Psoas muscle (tissue), 7 donors: ENCODE measurements at regions not wholly inside any gene's neighbourhood (a gene's known extent, or its start where the extent isn't known, plus 50 kb on each side); places are given as distances from the start of the nearest gene placed in this dataset.

Experiments used
- ATAC-seq, 4 donors: fragments of 200-7000 bp; cut with Tn5 transposase; one replicate each; pipeline ENCODE4 v1.9.1; 2020; ENCODE audit warnings: moderate library complexity in 3 of 4, mild to moderate bottlenecking in 2 of 4
- DNase-seq, 2 donors: peaks; one replicate each; pipeline ENCODE4 v3.0.0-alpha.2; 2020
- H3K27ac ChIP-seq: fragments of 200-600 bp; one replicate; pipeline ENCODE4 v1.8.0; 2022
- H3K27me3 ChIP-seq, 3 donors: fragments of 200-600 bp in 1 of 3; one replicate each; pipeline versions ENCODE4 v1.6.1 to v1.8.0; 2013 to 2022; ENCODE audit warnings: low read length in 2 of 3, mild to moderate bottlenecking in 2 of 3, moderate library complexity in 1 of 3; ENCODE audit not compliant: insufficient read depth in 3 of 3
- H3K36me3 ChIP-seq, 2 donors: fragments of 200-600 bp in 1 of 2; one replicate each; pipeline versions ENCODE4 v1.6.1 to v1.8.0; 2013 to 2022; ENCODE audit warnings: low read depth in 1 of 2, mild to moderate bottlenecking in 1 of 2, moderate library complexity in 1 of 2; ENCODE audit not compliant: insufficient read depth in 1 of 2
- H3K4me1 ChIP-seq: fragments of 200-600 bp; one replicate; pipeline ENCODE4 v1.8.0; 2022
- H3K4me3 ChIP-seq: fragments of 200-600 bp; one replicate; pipeline ENCODE4 v1.8.0; 2022; ENCODE audit warnings: mild to moderate bottlenecking
- H3K9me3 ChIP-seq: fragments of 200-600 bp; one replicate; pipeline ENCODE4 v1.8.0; 2022
- CTCF ChIP-seq: fragments of 200-600 bp; IDR thresholded peaks from one replicate; pipeline ENCODE4 v1.8.0; 2022; ENCODE audit warnings: antibody characterized with exemption
- WGBS, 3 donors: extraction: QIAGEN DNeasy Blood & Tissue Kit; methylation state at CpG; one replicate each; pipeline versions ENCODE4 v1.1.6 to v1.1.7; 2013; 5-methylcytosine and 5-hydroxymethylcytosine counted together
- intact Hi-C, 2 donors: fragments of 100-400 bp; cut with DNase I; formaldehyde crosslinking; loops; one replicate each; pipeline versions ENCODE4 v1.11.0 to v1.14.2; 2022
- donor health status: healthy with polysubstance abuse.
- donor health status: DM: no; HTN: no; CAD: no; lungs with moderate emphysema.
- donor health status: Bipolar disorder and iron deficiency.
- donor health status: healthy.
- donor health status: DM: yes; HTN: yes; CAD: no.
- donor health status: DM: no; HTN: no; CAD: no.
- donor health status: DM: yes; HTN: yes; CAD: no.

- intact Hi-C loops, result no loop called here
- DNase-seq, result no peak
- Histone ChIP-seq H3K4me1 (no peaks in the 10 kb centered on the region), H3K4me3 (no peak overlapping the region), H3K27me3 (no peaks in the 10 kb centered on the region), H3K9me3 (no peaks in the 10 kb centered on the region), H3K27ac (no peak overlapping the region), H3K36me3 (no peaks in the 10 kb centered on the region)
- TF ChIP-seq CTCF, result no peak
- ATAC-seq, result no peak
- 68 to 83% (median 81%) methylated on average over 2 of the region's 2 CpGs for WGBS, 3 donors
These were observed 921.9 kb downstream of the QKI start for GRCh38 chr6:164336455-164336854.

DNA sequence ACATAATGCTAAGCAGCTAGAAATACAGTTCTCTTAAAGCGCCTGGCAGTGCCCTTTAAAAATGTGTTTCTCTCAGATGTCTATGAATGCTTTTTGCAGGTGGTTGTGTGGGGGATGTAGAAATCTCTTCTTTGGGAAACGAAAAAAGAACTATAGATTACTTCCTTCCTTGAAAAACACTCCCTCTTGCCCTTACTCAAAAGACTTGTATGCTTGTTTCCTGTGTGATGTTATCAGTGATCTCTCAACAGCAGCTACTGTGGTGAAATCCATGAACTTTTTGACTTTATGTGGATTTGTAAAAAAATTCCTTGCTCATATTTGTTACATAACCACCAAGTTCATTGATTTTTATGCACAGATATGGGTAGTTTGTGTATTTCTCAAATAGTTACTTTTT lies 916.5 kb downstream of the QKI start:
- DNase-seq, result no peak
- no peak overlapping the region for H3K4me3 ChIP-seq
- H3K9me3 ChIP-seq, result no peaks in the 10 kb centered on the region
- no peak for ATAC-seq
- no peaks in the 10 kb centered on the region for H3K4me1 ChIP-seq
- H3K27me3 ChIP-seq, result no peaks in the 10 kb centered on the region
- intact Hi-C loops, result no loop called here
- H3K27ac ChIP-seq, result no peak overlapping the region
- 57 to 59% (median 57%) methylated on average over 2 of the region's 2 CpGs for WGBS, 3 donors
- no peak for TF ChIP-seq CTCF
- H3K36me3 ChIP-seq, result no peaks in the 10 kb centered on the region

GRCh38 chr6:164325168-164325567 lies 910.6 kb downstream of the QKI start:
- 98 to 100% (median 98%) methylated on average over 1 of the region's 1 CpG for WGBS, 3 donors
- Histone ChIP-seq H3K36me3 (no peaks in the 10 kb centered on the region), H3K4me3 (no peak overlapping the region), H3K27me3 (no peaks in the 10 kb centered on the region), H3K27ac (no peak overlapping the region), H3K4me1 (no peaks in the 10 kb centered on the region), H3K9me3 (no peaks in the 10 kb centered on the region)
- DNase-seq (no peak), ATAC-seq (no peak)
- intact Hi-C loops, result no loop called here
- TF ChIP-seq CTCF, result no peak

DNA sequence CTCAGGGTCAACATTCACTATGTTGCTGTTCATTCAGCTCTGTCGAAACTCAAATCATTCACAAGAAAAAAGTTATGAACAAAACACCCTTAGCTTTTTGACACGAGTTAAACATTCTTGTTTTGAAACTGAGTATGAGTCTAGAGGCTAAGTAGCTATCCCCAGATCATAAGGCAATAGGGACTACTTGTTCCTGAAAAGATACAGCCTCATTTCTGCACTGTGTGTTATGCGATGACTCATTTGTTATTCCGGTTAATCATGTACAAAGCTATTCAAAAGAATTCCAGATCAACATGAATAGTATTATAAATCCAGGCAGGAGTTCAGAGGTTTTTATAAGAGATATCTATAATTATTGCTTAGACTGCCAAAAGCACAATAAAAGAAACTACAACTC lies 908.0 kb downstream of the QKI start:
- ATAC-seq, result peak in 3 of 4 donors; percentile 44 to 77 (median 67)
- no peaks in the 10 kb centered on the region for H3K4me1 ChIP-seq
- 57 to 66% (median 65%) methylated on average over 4 of the region's 4 CpGs for WGBS, 3 donors

More for the DNA sequence above, 908.0 kb downstream of the QKI start:
- Histone ChIP-seq H3K27ac (no peak overlapping the region), H3K36me3 (no peaks in the 10 kb centered on the region), H3K27me3 (no peaks in the 10 kb centered on the region), H3K4me3 (no peak overlapping the region), H3K9me3 (peaks cover 4% of the 10 kb centered on the region)
- intact Hi-C loops, result no loop called here
- TF ChIP-seq CTCF, result no peak
- DNase-seq, result no peak
